Activated CD4-positive, alpha-beta memory T cell treated with anti-CD3 and anti-CD28 coated beads, Interleukin-2, amount 10 ng/mL, durations not matched to agents 7 days and 5 days (primary cell): ENCODE measurements at regions not wholly inside any gene's neighbourhood (a gene's known extent, or its start where the extent isn't known, plus 50 kb on each side); places are given as distances from the start of the nearest gene placed in this dataset.
"Not testable (repeated sequence)": the region's sequence is repeated elsewhere in the genome, so short reads cannot be mapped to it uniquely, and the experiment has no call there.

Experiments
- CTCF ChIA-PET: fragments of 350-600 bp; sonication (Branson Sonifier 250); formaldehyde crosslinking; loops from one replicate; lab custom pipeline; 2021; ENCODE audit warnings: antibody characterized with exemption, inconsistent platforms; lab: Charles Lee
- POLR2A ChIA-PET: fragments of 350-600 bp; sonication (Branson Sonifier 250); formaldehyde crosslinking; loops from one replicate; lab custom pipeline; 2021; ENCODE audit warnings: antibody characterized with exemption; lab: Charles Lee
- DNase-seq: peaks from one replicate; pipeline ENCODE4 v3.0.0-alpha.2; 2020
- H3K27ac Mint-ChIP-seq: one replicate; pipeline ENCODE4 v1.8.0; 2021; ENCODE audit warnings: mild to moderate bottlenecking, mixed read lengths
- H3K27me3 Mint-ChIP-seq: one replicate; pipeline ENCODE4 v1.8.0; 2021; ENCODE audit warnings: mixed read lengths
- H3K36me3 Mint-ChIP-seq: one replicate; pipeline ENCODE4 v1.8.0; 2021; ENCODE audit warnings: low read depth, mixed read lengths
- H3K4me1 Mint-ChIP-seq: one replicate; pipeline ENCODE4 v1.8.0; 2021; ENCODE audit warnings: mixed read lengths
- H3K4me3 Mint-ChIP-seq: one replicate; pipeline ENCODE4 v1.8.0; 2021; ENCODE audit warnings: mild to moderate bottlenecking, mixed read lengths
- H3K9me3 Mint-ChIP-seq: one replicate; pipeline ENCODE4 v1.8.0; 2021; ENCODE audit warnings: mixed read lengths

- Mint-ChIP-seq H3K27me3 (no peaks in the 10 kb centered on the region), H3K9me3 (peaks cover 6% of the 10 kb centered on the region), H3K4me1 (no peaks in the 10 kb centered on the region), H3K27ac (no peak overlapping the region), H3K4me3 (no peak overlapping the region), H3K36me3 (no peaks in the 10 kb centered on the region)
- no peak for DNase-seq
- CTCF ChIA-PET = no interaction called here
- POLR2A ChIA-PET = no interaction called here
Observed at GRCh38 chr1:102821707-102822106, 286.6 kb downstream of the COL11A1 start.

DNA sequence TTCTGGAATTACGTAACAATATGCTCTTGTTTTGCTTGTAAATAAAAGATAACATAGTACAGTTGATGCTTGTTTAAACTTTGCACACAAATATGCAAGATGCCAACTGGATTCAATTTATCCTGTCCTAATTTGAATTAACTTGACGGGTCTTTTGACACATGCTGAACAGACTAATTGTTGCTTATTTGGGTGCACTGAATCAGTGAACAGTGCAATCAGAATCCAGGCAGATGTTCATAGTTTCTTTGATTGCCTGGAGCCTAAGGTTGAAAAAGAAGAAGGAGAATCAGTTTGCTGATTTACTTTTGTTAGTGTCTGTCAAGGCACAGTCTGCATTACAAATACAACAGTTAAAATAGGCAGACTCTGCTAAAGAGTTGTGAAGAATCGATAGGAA lies 307.9 kb downstream of the COL11A1 start:
- Mint-ChIP-seq H3K9me3 (peaks cover 2% of the 10 kb centered on the region), H3K36me3 (no peaks in the 10 kb centered on the region), H3K27ac (no peak overlapping the region), H3K4me3 (no peak overlapping the region), H3K4me1 (no peaks in the 10 kb centered on the region), H3K27me3 (no peaks in the 10 kb centered on the region)
- CTCF ChIA-PET = no interaction called here
- DNase-seq = no peak
- POLR2A ChIA-PET = no interaction called here

DNA sequence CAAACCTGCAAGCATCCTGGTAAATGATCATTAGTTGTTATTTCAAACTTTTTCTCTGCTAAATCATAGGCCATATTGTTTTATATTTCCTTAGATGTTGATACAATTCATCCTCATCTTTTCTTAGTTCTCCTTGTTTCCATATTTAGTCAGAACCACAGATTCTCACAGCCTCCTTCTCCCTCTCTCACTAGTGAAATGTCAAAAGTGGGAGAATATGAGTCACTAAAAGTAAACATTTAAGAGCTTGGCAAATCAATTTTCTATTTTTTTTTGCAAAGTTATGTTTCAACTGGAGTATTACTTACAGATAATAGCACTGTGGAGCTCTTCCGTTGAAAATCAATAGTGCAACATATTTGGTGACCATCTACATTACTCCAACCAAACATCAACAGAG lies 308.8 kb downstream of the COL11A1 start:
- Mint-ChIP-seq H3K27me3 (no peaks in the 10 kb centered on the region), H3K4me3 (no peak overlapping the region), H3K27ac (no peak overlapping the region), H3K36me3 (no peaks in the 10 kb centered on the region), H3K4me1 (no peaks in the 10 kb centered on the region), H3K9me3 (peaks cover 2% of the 10 kb centered on the region)
- DNase-seq = no peak
- ChIA-PET POLR2A (no interaction called here), CTCF (no interaction called here)

GRCh38 chr1:102798718-102799117 lies 309.6 kb downstream of the COL11A1 start:
- Mint-ChIP-seq H3K27ac (no peak overlapping the region), H3K4me1 (no peaks in the 10 kb centered on the region), H3K36me3 (no peaks in the 10 kb centered on the region), H3K9me3 (peaks cover 1% of the 10 kb centered on the region), H3K27me3 (no peaks in the 10 kb centered on the region), H3K4me3 (no peak overlapping the region)
- CTCF ChIA-PET = no interaction called here
- POLR2A ChIA-PET = no interaction called here
- no peak for DNase-seq

- Mint-ChIP-seq H3K9me3 (no peaks in the 10 kb centered on the region), H3K27me3 (no peaks in the 10 kb centered on the region), H3K4me3 (no peak overlapping the region), H3K27ac (no peak overlapping the region), H3K4me1 (no peaks in the 10 kb centered on the region), H3K36me3 (no peaks in the 10 kb centered on the region)
- ChIA-PET POLR2A (no interaction called here), CTCF (no interaction called here)
- DNase-seq = no peak
Observed at GRCh38 chr1:102796429-102796828, 311.9 kb downstream of the COL11A1 start.

GRCh38 chr1:102790997-102791396 lies 317.3 kb downstream of the COL11A1 start:
- Mint-ChIP-seq H3K4me3 (no peak overlapping the region), H3K9me3 (no peaks in the 10 kb centered on the region), H3K27me3 (no peaks in the 10 kb centered on the region), H3K36me3 (no peaks in the 10 kb centered on the region), H3K4me1 (no peaks in the 10 kb centered on the region), H3K27ac (no peak overlapping the region)
- ChIA-PET CTCF (no interaction called here), POLR2A (no interaction called here)
- DNase-seq = no peak

- H3K27me3 Mint-ChIP-seq, H3K9me3 Mint-ChIP-seq, H3K4me3 Mint-ChIP-seq, DNase-seq, POLR2A ChIA-PET, H3K4me1 Mint-ChIP-seq, H3K36me3 Mint-ChIP-seq, H3K27ac Mint-ChIP-seq, CTCF ChIA-PET: not testable (repeated sequence)
Observed at GRCh38 chr1:102789951-102790350, 318.4 kb downstream of the COL11A1 start.

- H3K9me3 Mint-ChIP-seq = peaks cover 7% of the 10 kb centered on the region
- ChIA-PET POLR2A (no interaction called here), CTCF (no interaction called here)
- DNase-seq = no peak
- no peaks in the 10 kb centered on the region for H3K27me3 Mint-ChIP-seq
- no peak overlapping the region for H3K4me3 Mint-ChIP-seq
- no peak overlapping the region for H3K27ac Mint-ChIP-seq
- H3K36me3 Mint-ChIP-seq = no peaks in the 10 kb centered on the region
- H3K4me1 Mint-ChIP-seq = no peaks in the 10 kb centered on the region
Observed at GRCh38 chr1:102783487-102783886, 324.8 kb downstream of the COL11A1 start.

DNA sequence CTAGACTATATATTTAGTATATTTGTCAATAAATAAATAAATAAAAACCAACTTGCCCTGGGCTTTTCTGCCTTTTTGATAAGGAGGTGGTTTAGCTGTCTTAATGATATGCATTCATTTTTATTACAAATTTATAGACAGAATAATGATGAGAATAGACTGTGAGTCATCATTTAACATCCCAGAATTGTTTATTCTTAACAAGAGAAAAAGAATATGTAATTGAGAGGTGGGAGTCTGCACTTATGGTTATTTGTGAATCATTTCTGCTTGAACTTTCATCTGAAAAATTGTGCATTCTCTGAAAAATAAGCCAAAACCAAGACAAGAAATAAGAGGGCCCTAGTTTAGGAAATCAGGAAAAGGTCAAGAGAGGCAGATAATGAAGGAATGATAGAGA lies 326.2 kb downstream of the COL11A1 start:
- ChIA-PET POLR2A (no interaction called here), CTCF (no interaction called here)
- H3K36me3 Mint-ChIP-seq = no peaks in the 10 kb centered on the region

GRCh38 chr1:102776071-102776470 lies 332.3 kb downstream of the COL11A1 start:
- no peaks in the 10 kb centered on the region for H3K27me3 Mint-ChIP-seq
- POLR2A ChIA-PET = no interaction called here
- H3K9me3 Mint-ChIP-seq = no peaks in the 10 kb centered on the region
- CTCF ChIA-PET = no interaction called here
- no peak overlapping the region for H3K27ac Mint-ChIP-seq
- no peaks in the 10 kb centered on the region for H3K4me1 Mint-ChIP-seq
- H3K36me3 Mint-ChIP-seq = no peaks in the 10 kb centered on the region
- DNase-seq = no peak
- no peak overlapping the region for H3K4me3 Mint-ChIP-seq

More for the DNA sequence above, 326.2 kb downstream of the COL11A1 start:
- Mint-ChIP-seq H3K9me3 (peaks cover 7% of the 10 kb centered on the region), H3K27me3 (no peaks in the 10 kb centered on the region), H3K4me3 (no peak overlapping the region), H3K4me1 (no peaks in the 10 kb centered on the region), H3K27ac (no peak overlapping the region)
- no peak for DNase-seq

DNA sequence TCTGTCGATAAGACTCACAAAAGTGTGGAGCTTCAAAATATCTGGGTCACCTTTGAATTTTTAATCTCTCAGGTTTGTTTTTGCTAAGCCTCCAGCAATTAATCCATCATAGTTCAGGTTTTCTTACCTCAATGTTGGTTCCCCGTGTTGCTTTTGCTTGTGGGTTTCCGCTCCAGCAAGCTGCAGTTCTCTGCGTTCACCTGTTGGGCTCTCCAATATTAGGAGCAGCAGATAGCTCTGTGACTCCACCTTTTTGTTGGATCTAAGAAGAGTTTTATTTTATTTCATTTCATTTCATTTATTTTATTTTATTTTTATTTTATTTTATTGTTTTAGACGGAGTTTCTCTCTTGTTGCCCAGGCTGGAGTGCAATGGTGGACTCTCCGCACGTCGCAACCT lies 335.5 kb downstream of the COL11A1 start:
- H3K36me3 Mint-ChIP-seq = no peaks in the 10 kb centered on the region
- no peaks in the 10 kb centered on the region for H3K27me3 Mint-ChIP-seq
- ChIA-PET CTCF (no interaction called here), POLR2A (no interaction called here)
- H3K4me1 Mint-ChIP-seq = no peaks in the 10 kb centered on the region
- H3K27ac Mint-ChIP-seq = no peak overlapping the region
- H3K9me3 Mint-ChIP-seq = no peaks in the 10 kb centered on the region
- no peak overlapping the region for H3K4me3 Mint-ChIP-seq
- DNase-seq = no peak

GRCh38 chr1:102758418-102758817 lies 349.9 kb downstream of the COL11A1 start:
- H3K27ac Mint-ChIP-seq = no peak overlapping the region
- H3K27me3 Mint-ChIP-seq = no peaks in the 10 kb centered on the region
- DNase-seq = no peak
- no peaks in the 10 kb centered on the region for H3K36me3 Mint-ChIP-seq
- CTCF ChIA-PET = no interaction called here
- H3K4me1 Mint-ChIP-seq = no peaks in the 10 kb centered on the region
- H3K4me3 Mint-ChIP-seq = no peak overlapping the region
- peaks cover 2% of the 10 kb centered on the region for H3K9me3 Mint-ChIP-seq
- POLR2A ChIA-PET = no interaction called here

- Mint-ChIP-seq H3K9me3 (peaks cover 4% of the 10 kb centered on the region), H3K36me3 (no peaks in the 10 kb centered on the region), H3K27me3 (no peaks in the 10 kb centered on the region), H3K27ac (no peak overlapping the region), H3K4me1 (no peaks in the 10 kb centered on the region), H3K4me3 (no peak overlapping the region)
- POLR2A ChIA-PET = no interaction called here
- no peak for DNase-seq
- CTCF ChIA-PET = no interaction called here
Observed at GRCh38 chr1:102757363-102757762, 351.0 kb downstream of the COL11A1 start.

GRCh38 chr1:102751111-102751510 lies 357.2 kb downstream of the COL11A1 start:
- Mint-ChIP-seq H3K9me3 (peaks cover 1% of the 10 kb centered on the region), H3K36me3 (no peaks in the 10 kb centered on the region), H3K4me1 (no peaks in the 10 kb centered on the region), H3K27me3 (no peaks in the 10 kb centered on the region), H3K4me3 (no peak overlapping the region), H3K27ac (no peak overlapping the region)
- no peak for DNase-seq
- ChIA-PET CTCF (no interaction called here), POLR2A (no interaction called here)

DNA sequence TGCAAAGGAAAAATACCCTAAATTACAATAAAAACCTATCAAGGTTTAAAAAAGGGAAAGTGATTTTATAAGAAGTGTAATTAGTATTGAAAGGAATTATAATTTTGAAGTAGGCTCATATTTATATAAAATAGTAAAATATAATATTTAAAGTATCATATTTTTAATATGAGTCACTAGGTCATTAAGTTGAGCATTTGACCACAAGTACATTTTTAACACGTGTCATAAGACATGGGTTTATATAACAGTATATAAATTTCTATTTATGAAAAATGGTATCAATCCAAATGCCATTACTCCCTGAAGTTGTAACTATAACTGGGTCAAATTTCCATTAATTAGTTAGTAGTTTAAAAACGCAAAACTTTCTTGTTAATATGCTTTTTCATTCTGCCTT lies 365.9 kb downstream of the COL11A1 start:
- Mint-ChIP-seq H3K9me3 (peaks cover 2% of the 10 kb centered on the region), H3K4me3 (no peak overlapping the region), H3K27ac (no peak overlapping the region), H3K4me1 (no peaks in the 10 kb centered on the region), H3K27me3 (no peaks in the 10 kb centered on the region), H3K36me3 (no peaks in the 10 kb centered on the region)
- CTCF ChIA-PET = no interaction called here
- POLR2A ChIA-PET = no interaction called here
- DNase-seq = no peak
